ENCODE measurements at regions not wholly inside any gene's neighbourhood (a gene's known extent, or its start where the extent isn't known, plus 50 kb on each side); places are given as distances from the start of the nearest gene placed in this dataset.
A peak's percentile ranks its signal among the peaks of the same experiment; 100 is the strongest.

DNA sequence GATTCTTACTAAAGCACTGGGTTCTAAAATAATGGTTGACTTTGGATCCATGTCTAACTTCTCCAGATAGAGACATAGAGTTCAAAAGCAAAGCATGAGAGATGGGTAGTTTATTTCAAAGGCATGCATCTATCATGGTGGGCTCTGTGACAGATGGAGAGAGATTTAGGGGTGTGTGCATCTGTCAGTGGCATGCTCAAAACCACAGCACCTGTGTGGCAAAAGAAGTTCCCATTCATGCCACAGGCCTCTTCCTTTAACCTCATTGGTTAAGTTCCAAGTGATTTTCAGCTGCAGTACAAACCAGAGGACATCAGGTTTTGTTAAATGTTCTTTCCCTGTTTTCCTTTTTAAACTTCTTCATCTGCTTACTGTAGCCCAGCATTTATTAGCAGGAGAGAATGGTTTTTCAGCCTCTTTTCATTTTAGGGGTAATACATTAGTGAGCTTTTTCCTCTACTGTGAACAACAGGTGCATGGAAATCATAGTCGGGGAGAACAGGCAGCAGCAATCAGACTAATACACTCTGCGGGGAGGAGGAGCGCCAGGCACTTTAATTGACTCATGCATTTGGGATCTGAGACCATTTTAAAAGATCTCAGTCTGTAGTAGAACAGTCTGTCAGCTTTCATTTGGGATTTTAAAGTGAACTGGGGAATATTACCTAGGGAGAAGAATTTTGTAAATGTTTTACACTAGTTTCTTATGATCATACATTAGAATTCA lies 52.4 kb upstream of the UPP2 start:
- no peaks in the 10 kb centered on the region for H3K4me1 Mint-ChIP-seq
- ATAC-seq (no peak), DNase-seq (no peak)
- no peak overlapping the region for H3K4me3 Mint-ChIP-seq
- H3K9me3 Mint-ChIP-seq = no peaks in the 10 kb centered on the region
- no peaks in the 10 kb centered on the region for H3K36me3 ChIP-seq (ENCODE audit: control insufficient read depth in 2 of 3, insufficient read depth in 3 of 3, low read length in 3 of 3)
- H3K27ac Mint-ChIP-seq = no peak overlapping the region
- H3K4me1 ChIP-seq (ENCODE audit: control insufficient read depth in 2 of 2, insufficient read depth in 2 of 2, low read length in 2 of 2) = no peaks in the 10 kb centered on the region
- no peak overlapping the region for H3K27ac ChIP-seq (ENCODE audit: low read depth, low read length)
- intact Hi-C loops (cut with micrococcal nuclease) = no loop called here
- H3K9me3 ChIP-seq (ENCODE audit: control insufficient read depth in 2 of 3, low read length in 3 of 3) = no peaks in the 10 kb centered on the region
- CTCF ChIA-PET = no interaction called here
- peaks cover 8 to 13% (median 9%) of the 10 kb centered on the region in 5 donors for H3K27me3 Mint-ChIP-seq
- H3K36me3 Mint-ChIP-seq = no peaks in the 10 kb centered on the region
- no peaks in the 10 kb centered on the region for H3K27me3 ChIP-seq (ENCODE audit: control insufficient read depth in 2 of 2, insufficient read depth in 2 of 2, low read length in 2 of 2)
- POLR2A ChIA-PET = no interaction called here
- H3K4me3 ChIP-seq (ENCODE audit: low read length) = no peak overlapping the region

DNA sequence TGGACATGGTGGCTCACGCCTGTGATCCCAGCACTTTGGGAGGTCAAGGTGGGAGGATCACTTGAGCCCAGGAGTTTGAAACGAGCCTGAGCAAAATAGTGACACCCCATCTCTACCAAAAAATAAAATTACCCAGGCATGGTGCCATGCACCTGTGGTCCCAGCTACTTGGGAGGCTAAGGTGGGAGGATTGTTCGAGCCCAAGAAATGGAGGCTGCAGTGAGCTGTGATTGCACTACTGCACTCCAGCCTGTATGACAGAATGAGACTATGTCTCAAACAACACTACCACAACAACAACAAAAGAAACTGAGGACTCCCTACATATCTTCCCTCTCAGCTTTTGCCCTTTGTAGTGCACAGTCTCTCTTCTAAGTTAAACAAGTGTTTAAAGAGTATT lies 53.3 kb upstream of the UPP2 start:
- H3K36me3 ChIP-seq (ENCODE audit: control insufficient read depth in 2 of 3, insufficient read depth in 3 of 3, low read length in 3 of 3) = no peaks in the 10 kb centered on the region
- no peaks in the 10 kb centered on the region for H3K9me3 ChIP-seq (ENCODE audit: control insufficient read depth in 2 of 3, low read length in 3 of 3)
- CTCF ChIA-PET = no interaction called here
- no peaks in the 10 kb centered on the region for H3K27me3 ChIP-seq (ENCODE audit: control insufficient read depth in 2 of 2, insufficient read depth in 2 of 2, low read length in 2 of 2)
- H3K4me3 ChIP-seq (ENCODE audit: low read length) = no peak overlapping the region
- Mint-ChIP-seq H3K4me1 (peaks cover 0 to 7% (median 3%) of the 10 kb centered on the region in 7 donors), H3K4me3 (no peak overlapping the region), H3K9me3 (no peaks in the 10 kb centered on the region), H3K27me3 (peaks cover 8 to 18% (median 9%) of the 10 kb centered on the region in 5 donors), H3K27ac (no peak overlapping the region), H3K36me3 (no peaks in the 10 kb centered on the region)
- no peak overlapping the region for H3K27ac ChIP-seq (ENCODE audit: low read depth, low read length)
- no peak for ATAC-seq
- no peak for DNase-seq
- intact Hi-C loops (cut with micrococcal nuclease) = no loop called here
- H3K4me1 ChIP-seq (ENCODE audit: control insufficient read depth in 2 of 2, insufficient read depth in 2 of 2, low read length in 2 of 2) = peaks cover 0 to under 1% of the 10 kb centered on the region in 2 donors
- POLR2A ChIA-PET = no interaction called here

DNA sequence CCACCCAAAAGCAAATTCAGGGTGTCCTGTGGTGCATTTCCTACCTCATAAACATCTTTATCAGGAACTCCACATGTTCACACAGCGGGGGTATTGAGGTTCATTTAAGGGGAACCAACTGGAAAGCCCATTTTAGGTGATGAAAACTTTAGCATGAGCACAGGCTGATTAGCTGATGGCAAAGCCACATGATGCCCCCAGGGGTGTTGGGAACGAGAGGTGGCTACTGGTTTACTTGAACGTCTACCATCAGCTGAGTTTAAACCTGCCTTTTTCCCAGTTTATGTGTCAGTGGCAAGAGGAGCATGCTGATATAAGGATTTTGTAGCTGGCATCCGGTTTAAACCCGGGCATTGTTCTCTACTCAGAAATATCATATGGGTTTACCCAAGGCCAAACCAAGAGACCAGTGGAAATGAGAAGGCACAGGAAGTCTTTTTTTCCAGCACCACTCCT lies 54.5 kb upstream of the UPP2 start:
- H3K36me3 ChIP-seq (ENCODE audit: control insufficient read depth in 2 of 3, insufficient read depth in 3 of 3, low read length in 3 of 3) = no peaks in the 10 kb centered on the region
- ChIA-PET CTCF (no interaction called here), POLR2A (no interaction called here)
- Mint-ChIP-seq H3K27ac (no peak overlapping the region), H3K4me1 (peaks cover 7 to 17% (median 14%) of the 10 kb centered on the region in 7 donors), H3K27me3 (peaks cover 8 to 18% (median 9%) of the 10 kb centered on the region in 5 donors), H3K4me3 (no peak overlapping the region), H3K36me3 (no peaks in the 10 kb centered on the region), H3K9me3 (no peaks in the 10 kb centered on the region)
- H3K27me3 ChIP-seq (ENCODE audit: control insufficient read depth in 2 of 2, insufficient read depth in 2 of 2, low read length in 2 of 2) = no peaks in the 10 kb centered on the region
- H3K9me3 ChIP-seq (ENCODE audit: control insufficient read depth in 2 of 3, low read length in 3 of 3) = no peaks in the 10 kb centered on the region
- no peak for DNase-seq
- intact Hi-C loops (cut with micrococcal nuclease) = no loop called here
- peaks cover 0 to 5% of the 10 kb centered on the region in 2 donors for H3K4me1 ChIP-seq (ENCODE audit: control insufficient read depth in 2 of 2, insufficient read depth in 2 of 2, low read length in 2 of 2)
- no peak overlapping the region for H3K27ac ChIP-seq (ENCODE audit: low read depth, low read length)
- H3K4me3 ChIP-seq (ENCODE audit: low read length) = no peak overlapping the region
- ATAC-seq = no peak

DNA sequence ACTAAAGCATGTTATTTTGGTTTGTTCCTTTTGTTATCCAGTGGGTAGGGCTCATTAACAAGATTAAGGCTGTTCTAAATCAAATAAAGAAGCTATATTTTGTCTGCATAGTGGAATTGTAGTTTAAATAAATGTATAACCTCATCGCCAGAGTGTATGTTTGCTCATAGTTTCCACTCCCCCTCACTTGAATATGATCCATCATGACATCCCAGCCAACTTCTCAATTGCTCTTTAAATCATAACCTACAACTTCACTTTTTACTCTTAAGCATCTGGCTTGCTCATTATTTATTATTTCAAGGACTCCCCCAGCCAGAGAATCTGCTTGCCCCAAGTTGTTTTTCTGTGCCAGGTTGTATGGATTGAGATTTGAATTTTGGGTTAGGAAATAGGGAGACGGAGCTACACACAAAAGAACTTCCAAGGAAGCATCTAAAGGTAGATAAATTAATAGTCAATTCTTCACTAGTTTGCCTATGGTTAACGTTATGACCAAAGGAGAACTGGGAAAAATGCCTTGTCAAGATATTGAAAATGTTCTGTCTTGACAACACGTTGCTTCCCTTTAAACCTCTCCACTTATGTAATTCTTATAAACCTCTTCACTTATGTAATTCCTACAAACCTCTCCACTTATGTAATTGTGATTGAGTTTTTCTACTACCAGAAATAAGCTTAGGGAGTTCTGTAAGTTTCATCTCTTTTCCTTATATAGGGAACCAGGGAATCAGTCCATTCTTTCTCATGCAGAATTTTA lies 55.4 kb upstream of the UPP2 start:
- Histone ChIP-seq H3K4me3 (ENCODE audit: low read length) (no peak overlapping the region), H3K4me1 (ENCODE audit: control insufficient read depth in 2 of 2, insufficient read depth in 2 of 2, low read length in 2 of 2) (peaks cover 0 to 5% of the 10 kb centered on the region in 2 donors), H3K27me3 (ENCODE audit: control insufficient read depth in 2 of 2, insufficient read depth in 2 of 2, low read length in 2 of 2) (no peaks in the 10 kb centered on the region), H3K36me3 (ENCODE audit: control insufficient read depth in 2 of 3, insufficient read depth in 3 of 3, low read length in 3 of 3) (no peaks in the 10 kb centered on the region), H3K27ac (ENCODE audit: low read depth, low read length) (no peak overlapping the region), H3K9me3 (ENCODE audit: control insufficient read depth in 2 of 3, low read length in 3 of 3) (no peaks in the 10 kb centered on the region)
- CTCF ChIA-PET = interaction anchor here (0.7 to 0.9 kb wide), 2 partner anchors 11 to 22 kb away, joined by 3 read pairs; no protein-coding TSS in a partner anchor
- no peaks in the 10 kb centered on the region for H3K36me3 Mint-ChIP-seq
- DNase-seq (no peak), ATAC-seq (no peak)
- H3K4me3 Mint-ChIP-seq = no peak overlapping the region
- peaks cover 8 to 17% (median 14%) of the 10 kb centered on the region in 7 donors for H3K4me1 Mint-ChIP-seq
- no peaks in the 10 kb centered on the region for H3K9me3 Mint-ChIP-seq
- POLR2A ChIA-PET = no interaction called here
- no peak overlapping the region for H3K27ac Mint-ChIP-seq
- intact Hi-C loops (cut with micrococcal nuclease) = no loop called here
- peaks cover 8 to 18% (median 9%) of the 10 kb centered on the region in 5 donors for H3K27me3 Mint-ChIP-seq

DNA sequence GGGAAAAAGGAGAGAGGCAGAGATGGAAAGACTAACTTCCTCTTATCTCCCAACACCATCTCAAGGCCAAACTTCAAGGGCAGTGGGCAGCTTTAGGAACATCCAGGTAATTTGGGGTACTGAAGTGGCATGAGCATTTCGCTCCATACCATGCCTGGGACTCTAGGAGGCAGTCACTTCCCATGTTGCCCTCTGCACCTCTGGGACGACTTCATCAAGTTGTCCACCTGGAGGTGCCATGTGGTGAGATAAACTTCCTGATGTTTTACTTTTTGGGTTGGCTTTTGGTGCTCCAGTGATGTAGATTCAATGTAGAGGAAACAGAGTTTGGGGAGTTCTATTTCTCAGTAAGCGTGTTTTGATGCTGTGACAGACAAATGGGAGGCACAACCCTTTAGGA lies 56.3 kb upstream of the UPP2 start:
- intact Hi-C loops (cut with micrococcal nuclease) = no loop called here
- H3K9me3 Mint-ChIP-seq = no peaks in the 10 kb centered on the region
- peaks cover 6 to 18% (median 8%) of the 10 kb centered on the region in 5 donors for H3K27me3 Mint-ChIP-seq
- POLR2A ChIA-PET = no interaction called here
- Histone ChIP-seq H3K4me3 (ENCODE audit: low read length) (no peak overlapping the region), H3K9me3 (ENCODE audit: control insufficient read depth in 2 of 3, low read length in 3 of 3) (no peaks in the 10 kb centered on the region), H3K36me3 (ENCODE audit: control insufficient read depth in 2 of 3, insufficient read depth in 3 of 3, low read length in 3 of 3) (no peaks in the 10 kb centered on the region), H3K4me1 (ENCODE audit: control insufficient read depth in 2 of 2, insufficient read depth in 2 of 2, low read length in 2 of 2) (peaks cover 0 to 5% of the 10 kb centered on the region in 2 donors), H3K27ac (ENCODE audit: low read depth, low read length) (no peak overlapping the region), H3K27me3 (ENCODE audit: control insufficient read depth in 2 of 2, insufficient read depth in 2 of 2, low read length in 2 of 2) (no peaks in the 10 kb centered on the region)
- no peaks in the 10 kb centered on the region for H3K36me3 Mint-ChIP-seq
- DNase-seq (no peak), ATAC-seq (no peak)
- H3K4me3 Mint-ChIP-seq = no peak overlapping the region
- H3K4me1 Mint-ChIP-seq = peaks cover 8 to 17% (median 14%) of the 10 kb centered on the region in 7 donors
- CTCF ChIA-PET = no interaction called here
- H3K27ac Mint-ChIP-seq = no peak overlapping the region

DNA sequence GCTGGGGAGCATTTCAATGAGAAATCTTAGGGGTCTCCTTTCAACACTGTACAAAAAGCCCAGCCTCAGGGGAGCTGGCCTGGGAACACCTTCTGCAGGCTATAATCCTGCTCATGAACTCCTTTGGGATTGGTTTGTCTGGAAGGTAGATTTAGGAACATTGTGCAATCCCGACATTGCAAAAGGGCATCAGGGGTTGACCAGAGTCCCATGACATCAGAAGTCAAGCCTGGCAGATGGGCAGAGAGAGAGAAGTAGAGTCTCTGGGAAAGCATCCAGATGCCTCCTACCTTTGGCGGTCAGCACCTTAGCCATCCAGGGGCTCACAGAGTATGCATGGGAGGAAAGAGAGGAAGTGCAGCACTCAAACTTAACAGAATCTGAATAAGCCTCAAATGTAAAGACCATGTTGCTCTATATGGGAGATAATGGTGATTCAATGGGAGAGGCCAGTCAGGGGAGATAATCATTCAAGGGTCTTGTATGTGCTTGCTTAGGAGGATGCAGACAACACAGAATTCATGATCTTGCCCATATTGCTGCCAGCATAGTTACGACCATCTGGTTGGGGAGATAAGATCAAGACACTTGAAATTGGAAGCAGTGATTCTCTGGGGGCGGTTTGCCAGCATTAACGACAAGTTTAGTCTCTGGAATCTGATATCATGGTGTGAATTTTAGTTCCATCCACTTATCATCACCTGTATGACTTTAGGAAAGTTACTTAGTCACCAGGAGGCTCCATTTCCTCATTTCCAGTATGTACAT lies 58.3 kb upstream of the UPP2 start:
- Mint-ChIP-seq H3K27ac (peak overlapping the region in 2 of 9 donors; percentile 5 to 29), H3K27me3 (peaks cover 6 to 18% (median 8%) of the 10 kb centered on the region in 5 donors), H3K36me3 (no peaks in the 10 kb centered on the region), H3K4me1 (peaks cover 8 to 17% (median 14%) of the 10 kb centered on the region in 7 donors), H3K9me3 (no peaks in the 10 kb centered on the region), H3K4me3 (no peak overlapping the region)
- H3K4me1 ChIP-seq (ENCODE audit: control insufficient read depth in 2 of 2, insufficient read depth in 2 of 2, low read length in 2 of 2) = peaks cover 0 to 5% of the 10 kb centered on the region in 2 donors
- ChIA-PET CTCF (no interaction called here), POLR2A (no interaction called here)
- H3K27me3 ChIP-seq (ENCODE audit: control insufficient read depth in 2 of 2, insufficient read depth in 2 of 2, low read length in 2 of 2) = no peaks in the 10 kb centered on the region
- no peaks in the 10 kb centered on the region for H3K9me3 ChIP-seq (ENCODE audit: control insufficient read depth in 2 of 3, low read length in 3 of 3)
- ATAC-seq (no peak), DNase-seq (no peak)
- intact Hi-C loops (cut with micrococcal nuclease) = no loop called here
- no peaks in the 10 kb centered on the region for H3K36me3 ChIP-seq (ENCODE audit: control insufficient read depth in 2 of 3, insufficient read depth in 3 of 3, low read length in 3 of 3)
- H3K27ac ChIP-seq (ENCODE audit: low read depth, low read length) = no peak overlapping the region
- no peak overlapping the region for H3K4me3 ChIP-seq (ENCODE audit: low read length)

Measured in naive thymus-derived CD4-positive, alpha-beta T cell (primary cell).